H1 (cell line): ENCODE measurements at regions not wholly inside any gene's neighbourhood (a gene's known extent, or its start where the extent isn't known, plus 50 kb on each side); places are given as distances from the start of the nearest gene placed in this dataset.

Source experiments
- ASH2L ChIP-seq: fragments of 200-600, 300-600 bp; sonication (generic); IDR thresholded peaks from one replicate; pipeline ENCODE4 v1.7.1; 2017; ENCODE audit warnings: low read length
- CHD7 ChIP-seq: fragments of 300-600 bp; sonication (generic); IDR thresholded peaks from 2 replicates; pipeline ENCODE4 v1.7.1; 2012; ENCODE audit warnings: low read length, moderate library complexity, mild to moderate bottlenecking, inconsistent platforms; ENCODE audit not compliant: insufficient replicate concordance
- CTBP2 ChIP-seq: IDR thresholded peaks from 2 replicates; pipeline ENCODE4 v1.7.0; 2011; ENCODE audit warnings: borderline replicate concordance, mild to moderate bottlenecking, moderate library complexity, mixed read lengths, low read length; ENCODE audit not compliant: insufficient read depth, insufficient read length
- MAFK ChIP-seq: IDR thresholded peaks from 2 replicates; pipeline ENCODE4 v1.6.1; 2012; ENCODE audit warnings: low read depth, mild to moderate bottlenecking, improper control_type of control experiment, low read length
- RFX5 ChIP-seq: IDR thresholded peaks from 2 replicates; pipeline ENCODE4 v1.6.1; 2011; ENCODE audit warnings: low read depth, low read length, improper control_type of control experiment, borderline replicate concordance

DNA sequence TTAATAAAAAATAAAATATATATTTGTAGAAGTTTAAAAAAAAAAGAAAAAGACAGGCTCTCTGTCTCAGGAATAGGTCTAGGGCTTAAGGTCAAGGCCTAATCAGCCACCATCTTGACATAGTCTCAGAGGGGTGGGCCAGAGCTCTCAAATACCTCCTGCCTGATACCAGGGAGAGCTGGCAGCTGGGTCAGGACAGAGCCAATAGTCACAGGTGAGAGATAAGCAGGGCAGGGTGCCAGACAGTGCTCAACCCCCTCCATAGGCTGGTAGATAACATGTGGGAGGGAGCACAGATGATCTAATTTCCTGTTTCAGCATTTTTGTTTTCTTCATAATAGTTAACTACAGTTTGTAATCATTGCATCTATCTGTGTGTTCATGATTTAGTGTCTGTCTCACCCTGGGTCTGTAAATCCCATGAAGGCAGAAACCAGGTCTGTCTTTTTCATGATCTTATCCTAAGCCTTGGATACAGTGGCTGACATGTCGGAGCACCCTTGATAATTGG, 152.0 kb upstream of the GRIK3 start (continued):
- TF ChIP-seq CHD7: no peak
- no peak for TF ChIP-seq CTBP2
- TF ChIP-seq RFX5: no peak
- TF ChIP-seq MAFK: no peak
- no peak for TF ChIP-seq ASH2L
